ENCODE measurements at regions not wholly inside any gene's neighbourhood (a gene's known extent, or its start where the extent isn't known, plus 50 kb on each side); places are given as distances from the start of the nearest gene placed in this dataset.
"Not testable (repeated sequence)": the region's sequence is repeated elsewhere in the genome, so short reads cannot be mapped to it uniquely, and the experiment has no call there.

DNA sequence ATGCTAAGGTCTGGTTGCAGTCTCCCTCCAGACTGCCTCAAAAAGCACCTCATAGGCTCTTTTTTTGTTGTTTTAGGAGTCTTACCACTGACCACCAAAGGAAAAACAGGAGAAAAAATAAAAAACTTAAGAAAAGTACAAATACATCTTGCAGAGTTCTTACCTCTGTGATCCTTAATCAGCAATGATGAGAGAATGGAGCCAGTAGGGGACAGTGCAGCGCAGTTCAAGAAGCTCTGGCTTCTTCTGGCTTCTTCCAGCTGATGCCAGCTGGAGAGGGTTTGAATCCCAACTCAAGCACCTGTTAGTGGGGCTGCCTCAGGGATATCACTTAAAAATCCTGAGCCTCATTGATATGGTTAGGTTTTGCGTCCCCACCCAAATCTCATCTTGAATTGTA is 223.3 kb upstream of the ISX start:
- no peak overlapping the region for H2AFZ ChIP-seq (ENCODE audit: low read depth, low read length)
- no peak overlapping the region for H3K4me2 ChIP-seq (ENCODE audit: insufficient read depth, low read length)
- no peaks in the 10 kb centered on the region for H3K79me2 ChIP-seq (ENCODE audit: control insufficient read depth, insufficient read depth, low read length)
- dilution Hi-C loops (cut with MboI; ENCODE audit: extremely low pct_ligation_motif_present, low sequenced_read_pairs) (no loop called here), intact Hi-C loops (cut with micrococcal nuclease) (no loop called here)
- no peaks in the 10 kb centered on the region for H3K27me3 ChIP-seq (ENCODE audit: control insufficient read depth in 2 of 2, insufficient read depth in 2 of 2, low read length in 2 of 2)
- H3K4me3 ChIP-seq (replicated peaks in 1 of 3; ENCODE audit: insufficient read depth in 1 of 3, low read depth in 1 of 3, low read length in 3 of 3) = no peak overlapping the region
- DNase-seq (ENCODE audit: low read depth, low spot score) (no peak), FAIRE-seq (no peak)
- H3K9me3 ChIP-seq (replicated peaks; ENCODE audit: control insufficient read depth, insufficient read depth, low read length) = no peaks in the 10 kb centered on the region
- TF ChIP-seq MYC (IDR thresholded peaks at IDR 0.05; ENCODE audit: low read depth, low read length) (no peak), GATA2 (IDR thresholded peaks at IDR 0.05; ENCODE audit: insufficient read depth, insufficient read length, low read depth, low read length) (no peak), POLR2A (IDR thresholded peaks at IDR 0.05; ENCODE audit: low read depth, low read length) (no peak), POLR2AphosphoS5 (IDR thresholded peaks at IDR 0.05; ENCODE audit: insufficient read depth, low read depth, low read length) (no peak), EZH2 (IDR thresholded peaks at IDR 0.05; ENCODE audit: borderline replicate concordance, low read depth, low read length, severe bottlenecking) (no peak), JUN (IDR thresholded peaks at IDR 0.05; ENCODE audit: borderline replicate concordance, insufficient read depth, insufficient read length, low read depth) (no peak), FOS (IDR thresholded peaks at IDR 0.05; ENCODE audit: borderline replicate concordance, insufficient read depth, low read length) (no peak)
- TF ChIP-seq, protein P1, sequence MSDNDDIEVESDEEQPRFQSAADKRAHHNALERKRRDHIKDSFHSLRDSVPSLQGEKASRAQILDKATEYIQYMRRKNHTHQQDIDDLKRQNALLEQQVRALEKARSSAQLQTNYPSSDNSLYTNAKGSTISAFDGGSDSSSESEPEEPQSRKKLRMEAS (IDR thresholded peaks at IDR 0.05; ENCODE audit: insufficient read depth, insufficient read length) = no peak
- TF ChIP-seq, protein P2, sequence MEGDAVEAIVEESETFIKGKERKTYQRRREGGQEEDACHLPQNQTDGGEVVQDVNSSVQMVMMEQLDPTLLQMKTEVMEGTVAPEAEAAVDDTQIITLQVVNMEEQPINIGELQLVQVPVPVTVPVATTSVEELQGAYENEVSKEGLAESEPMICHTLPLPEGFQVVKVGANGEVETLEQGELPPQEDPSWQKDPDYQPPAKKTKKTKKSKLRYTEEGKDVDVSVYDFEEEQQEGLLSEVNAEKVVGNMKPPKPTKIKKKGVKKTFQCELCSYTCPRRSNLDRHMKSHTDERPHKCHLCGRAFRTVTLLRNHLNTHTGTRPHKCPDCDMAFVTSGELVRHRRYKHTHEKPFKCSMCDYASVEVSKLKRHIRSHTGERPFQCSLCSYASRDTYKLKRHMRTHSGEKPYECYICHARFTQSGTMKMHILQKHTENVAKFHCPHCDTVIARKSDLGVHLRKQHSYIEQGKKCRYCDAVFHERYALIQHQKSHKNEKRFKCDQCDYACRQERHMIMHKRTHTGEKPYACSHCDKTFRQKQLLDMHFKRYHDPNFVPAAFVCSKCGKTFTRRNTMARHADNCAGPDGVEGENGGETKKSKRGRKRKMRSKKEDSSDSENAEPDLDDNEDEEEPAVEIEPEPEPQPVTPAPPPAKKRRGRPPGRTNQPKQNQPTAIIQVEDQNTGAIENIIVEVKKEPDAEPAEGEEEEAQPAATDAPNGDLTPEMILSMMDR (IDR thresholded peaks at IDR 0.05; ENCODE audit: extremely low read depth in 1 of 2, insufficient read depth in 1 of 2, low read depth in 1 of 2, low read length in 2 of 2) = no peak
- no peaks in the 10 kb centered on the region for H3K36me3 ChIP-seq (ENCODE audit: control insufficient read depth in 2 of 2, extremely low read depth in 1 of 2, insufficient read depth in 2 of 2, low read length in 2 of 2)
- no peaks in the 10 kb centered on the region for H3K9me1 ChIP-seq (replicated peaks; ENCODE audit: control insufficient read depth, extremely low read depth, insufficient read depth, low read length)
- ChIA-PET POLR2A (no interaction called here), CTCF (no interaction called here)
- no peak overlapping the region for H3K27ac ChIP-seq (ENCODE audit: insufficient read depth, low read depth, low read length)
- BruUV-seq (replicated peaks) = no TSS peak
- no peaks in the 10 kb centered on the region for H4K20me1 ChIP-seq (replicated peaks; ENCODE audit: control insufficient read depth, extremely low read depth, insufficient read depth, low read length)
- no peaks in the 10 kb centered on the region for H3K4me1 ChIP-seq (ENCODE audit: control insufficient read depth, extremely low read depth, insufficient read depth, low read length)
- H3K9ac ChIP-seq (replicated peaks; ENCODE audit: extremely low read depth, insufficient read depth, low read length) = no peak overlapping the region

DNA sequence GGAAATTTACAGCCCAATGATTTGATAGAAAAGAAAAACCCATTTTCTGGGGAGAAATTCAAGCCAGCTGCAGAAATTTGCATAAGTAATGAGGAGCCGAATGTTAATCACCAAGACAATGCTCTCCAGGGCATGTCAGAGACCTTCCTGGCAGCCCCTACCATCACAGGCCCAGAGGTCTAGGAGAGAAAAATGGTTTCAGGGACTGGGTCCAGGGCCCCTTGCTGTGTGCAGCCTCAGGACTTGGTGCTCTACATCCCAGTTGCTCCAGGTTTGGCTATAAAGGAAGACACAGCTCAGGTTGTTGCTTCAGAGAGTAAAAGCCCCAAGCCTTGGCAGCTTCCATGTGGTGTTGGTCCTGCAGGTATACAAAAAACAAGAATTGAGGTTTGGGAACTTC is 222.2 kb upstream of the ISX start:
- H3K9ac ChIP-seq (replicated peaks; ENCODE audit: extremely low read depth, insufficient read depth, low read length); H3K79me2 ChIP-seq (ENCODE audit: control insufficient read depth, insufficient read depth, low read length); POLR2A ChIA-PET; H3K4me3 ChIP-seq (replicated peaks in 1 of 3; ENCODE audit: insufficient read depth in 1 of 3, low read depth in 1 of 3, low read length in 3 of 3); H3K36me3 ChIP-seq (ENCODE audit: control insufficient read depth in 2 of 2, extremely low read depth in 1 of 2, insufficient read depth in 2 of 2, low read length in 2 of 2); H3K27ac ChIP-seq (ENCODE audit: insufficient read depth, low read depth, low read length); H3K9me3 ChIP-seq (replicated peaks; ENCODE audit: control insufficient read depth, insufficient read depth, low read length); intact Hi-C loops (cut with micrococcal nuclease); H4K20me1 ChIP-seq (replicated peaks; ENCODE audit: control insufficient read depth, extremely low read depth, insufficient read depth, low read length); BruUV-seq (replicated peaks); H3K27me3 ChIP-seq (ENCODE audit: control insufficient read depth in 2 of 2, insufficient read depth in 2 of 2, low read length in 2 of 2); H2AFZ ChIP-seq (ENCODE audit: low read depth, low read length); H3K9me1 ChIP-seq (replicated peaks; ENCODE audit: control insufficient read depth, extremely low read depth, insufficient read depth, low read length); H3K4me2 ChIP-seq (ENCODE audit: insufficient read depth, low read length); dilution Hi-C loops (cut with MboI; ENCODE audit: extremely low pct_ligation_motif_present, low sequenced_read_pairs); FAIRE-seq; H3K4me1 ChIP-seq (ENCODE audit: control insufficient read depth, extremely low read depth, insufficient read depth, low read length); CTCF ChIA-PET; DNase-seq (ENCODE audit: low read depth, low spot score): not testable (repeated sequence)

All from endothelial cell of umbilical vein (primary cell).